ENCODE measurements at regions not wholly inside any gene's neighbourhood (a gene's known extent, or its start where the extent isn't known, plus 50 kb on each side); places are given as distances from the start of the nearest gene placed in this dataset.

DNA sequence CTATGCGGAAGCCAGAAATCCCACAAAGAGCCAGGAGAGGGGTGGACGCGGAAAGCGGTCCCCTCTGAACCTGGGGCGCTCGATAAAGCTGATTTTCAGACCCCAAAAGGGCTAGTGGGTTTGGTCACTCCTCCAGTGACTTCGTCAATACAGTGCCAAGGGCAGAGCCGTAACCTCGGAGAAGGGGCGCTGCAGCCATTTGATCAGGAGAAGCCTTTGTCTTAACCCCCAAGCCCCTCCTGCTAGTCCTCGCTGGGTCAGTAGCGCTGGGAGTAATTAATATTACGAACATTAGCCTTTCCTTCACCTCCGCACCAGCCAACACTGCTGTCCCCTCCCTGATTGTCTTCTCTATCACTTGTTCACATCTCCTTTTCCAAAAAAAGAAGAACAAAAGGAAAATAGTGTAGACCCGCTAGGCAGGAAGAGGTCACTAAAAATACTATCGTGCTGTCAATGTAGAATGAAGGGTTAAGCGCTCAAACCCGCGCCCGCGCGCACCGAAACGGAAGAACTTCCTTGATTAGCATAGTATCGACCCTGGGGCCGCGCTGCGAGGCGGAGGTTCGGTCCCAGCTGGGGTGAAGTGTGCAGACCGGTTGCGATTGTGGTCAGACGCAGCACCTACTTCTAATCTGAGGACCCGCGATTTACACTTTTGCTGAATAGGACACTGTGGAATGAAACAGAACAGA is 63.2 kb upstream of the MAPRE2 start:
- Mint-ChIP-seq H3K27me3 (ENCODE audit: low read depth) (peaks cover 89% of the 10 kb centered on the region), H3K36me3 (no peaks in the 10 kb centered on the region), H3K4me3 (peak overlapping the region; percentile 82), H3K4me1 (peaks cover 23% of the 10 kb centered on the region), H3K9me3 (no peaks in the 10 kb centered on the region), H3K27ac (no peak overlapping the region)
- POLR2A ChIA-PET: no interaction called here
- ATAC-seq (peak; percentile 28), DNase-seq (ENCODE audit: low spot score) (peak; percentile 67)
- no peak for TF ChIP-seq MXD4 (CRISPR knock-in tag; IDR thresholded peaks at IDR 0.05; ENCODE audit: borderline replicate concordance)
- TF ChIP-seq ATF1 (CRISPR knock-in tag; IDR thresholded peaks at IDR 0.05): no peak
- no peak for TF ChIP-seq JUN (CRISPR knock-in tag; IDR thresholded peaks at IDR 0.05)
- TF ChIP-seq ZBTB21 (CRISPR knock-in tag; IDR thresholded peaks at IDR 0.05; ENCODE audit: borderline replicate concordance): no peak
- 0 out of 2 replicates have a peak, but pooled peaks have one; percentile 29 for TF ChIP-seq ETV6 (CRISPR knock-in tag; IDR thresholded peaks at IDR 0.05)
- TF ChIP-seq ZNF138 (CRISPR knock-in tag; conservative IDR thresholded peaks at IDR 0.05): no peak
- CTCF ChIA-PET: interaction anchor here (2.8 kb wide), 1 partner anchor 111 kb away, joined by 11 read pairs; no protein-coding TSS in a partner anchor

DNA sequence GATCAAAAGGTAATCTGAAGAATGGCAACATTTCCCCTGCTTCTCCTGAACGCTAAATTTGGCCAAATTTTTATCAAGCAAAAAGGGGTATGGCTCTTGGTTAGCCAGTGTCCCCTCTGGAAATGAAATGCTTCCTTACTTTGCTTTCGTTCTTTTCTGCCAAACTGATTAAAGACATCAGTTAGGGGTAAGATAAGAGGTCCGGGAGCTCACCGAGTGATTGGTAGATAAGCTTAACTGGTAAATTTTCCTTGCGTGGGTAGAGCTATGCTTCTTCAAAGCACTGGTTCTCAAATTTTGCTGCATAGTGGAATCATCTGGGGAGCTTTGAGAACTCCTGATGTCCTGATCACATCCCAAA is 62.7 kb upstream of the MAPRE2 start:
- Mint-ChIP-seq H3K4me1 (peaks cover 23% of the 10 kb centered on the region), H3K4me3 (peak overlapping the region; percentile 82), H3K36me3 (no peaks in the 10 kb centered on the region), H3K9me3 (no peaks in the 10 kb centered on the region), H3K27ac (no peak overlapping the region), H3K27me3 (ENCODE audit: low read depth) (peaks cover 84% of the 10 kb centered on the region)
- no peak for ATAC-seq
- TF ChIP-seq ARID4B (CRISPR knock-in tag; IDR thresholded peaks at IDR 0.05; ENCODE audit: borderline replicate concordance) (no peak), FOXP4 (CRISPR knock-in tag; IDR thresholded peaks at IDR 0.05) (no peak), ATF2 (CRISPR knock-in tag; IDR thresholded peaks at IDR 0.05; ENCODE audit: borderline replicate concordance, low read depth) (no peak), ZNF317 (CRISPR knock-in tag; IDR thresholded peaks at IDR 0.05; ENCODE audit: borderline replicate concordance, low read depth) (no peak), ESRRA (CRISPR knock-in tag; IDR thresholded peaks at IDR 0.05; ENCODE audit: borderline replicate concordance) (no peak)
- TF ChIP-seq, protein P1, sequence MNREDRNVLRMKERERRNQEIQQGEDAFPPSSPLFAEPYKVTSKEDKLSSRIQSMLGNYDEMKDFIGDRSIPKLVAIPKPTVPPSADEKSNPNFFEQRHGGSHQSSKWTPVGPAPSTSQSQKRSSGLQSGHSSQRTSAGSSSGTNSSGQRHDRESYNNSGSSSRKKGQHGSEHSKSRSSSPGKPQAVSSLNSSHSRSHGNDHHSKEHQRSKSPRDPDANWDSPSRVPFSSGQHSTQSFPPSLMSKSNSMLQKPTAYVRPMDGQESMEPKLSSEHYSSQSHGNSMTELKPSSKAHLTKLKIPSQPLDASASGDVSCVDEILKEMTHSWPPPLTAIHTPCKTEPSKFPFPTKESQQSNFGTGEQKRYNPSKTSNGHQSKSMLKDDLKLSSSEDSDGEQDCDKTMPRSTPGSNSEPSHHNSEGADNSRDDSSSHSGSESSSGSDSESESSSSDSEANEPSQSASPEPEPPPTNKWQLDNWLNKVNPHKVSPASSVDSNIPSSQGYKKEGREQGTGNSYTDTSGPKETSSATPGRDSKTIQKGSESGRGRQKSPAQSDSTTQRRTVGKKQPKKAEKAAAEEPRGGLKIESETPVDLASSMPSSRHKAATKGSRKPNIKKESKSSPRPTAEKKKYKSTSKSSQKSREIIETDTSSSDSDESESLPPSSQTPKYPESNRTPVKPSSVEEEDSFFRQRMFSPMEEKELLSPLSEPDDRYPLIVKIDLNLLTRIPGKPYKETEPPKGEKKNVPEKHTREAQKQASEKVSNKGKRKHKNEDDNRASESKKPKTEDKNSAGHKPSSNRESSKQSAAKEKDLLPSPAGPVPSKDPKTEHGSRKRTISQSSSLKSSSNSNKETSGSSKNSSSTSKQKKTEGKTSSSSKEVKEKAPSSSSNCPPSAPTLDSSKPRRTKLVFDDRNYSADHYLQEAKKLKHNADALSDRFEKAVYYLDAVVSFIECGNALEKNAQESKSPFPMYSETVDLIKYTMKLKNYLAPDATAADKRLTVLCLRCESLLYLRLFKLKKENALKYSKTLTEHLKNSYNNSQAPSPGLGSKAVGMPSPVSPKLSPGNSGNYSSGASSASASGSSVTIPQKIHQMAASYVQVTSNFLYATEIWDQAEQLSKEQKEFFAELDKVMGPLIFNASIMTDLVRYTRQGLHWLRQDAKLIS (CRISPR knock-in tag; IDR thresholded peaks at IDR 0.05; ENCODE audit: borderline replicate concordance): no peak
- POLR2A ChIA-PET: no interaction called here
- no peak for DNase-seq (ENCODE audit: low spot score)
- CTCF ChIA-PET: no interaction called here

All from WTC11 (cell line).